ENCODE measurements at regions not wholly inside any gene's neighbourhood (a gene's known extent, or its start where the extent isn't known, plus 50 kb on each side); places are given as distances from the start of the nearest gene placed in this dataset.

- TF ChIP-seq CTCF (conservative IDR thresholded peaks at IDR 0.05; ENCODE audit: low read depth in 2 of 2) (no peak), STAT1 (IDR thresholded peaks at IDR 0.05; ENCODE audit: unreplicated experiment) (no peak), JUNB (IDR thresholded peaks at IDR 0.05; ENCODE audit: unreplicated experiment) (no peak), REST (IDR thresholded peaks at IDR 0.05; ENCODE audit: unreplicated experiment) (no peak), EZH2 (IDR thresholded peaks at IDR 0.05; ENCODE audit: low read depth, unreplicated experiment) (no peak)
Measured at GRCh38 chr3:94524102-94524919, 461.4 kb downstream of the NSUN3 start (continued).

GRCh38 chr3:94525043-94525442, 462.2 kb downstream of the NSUN3 start:
- Histone ChIP-seq H3K79me2 (replicated peaks; ENCODE audit: insufficient read depth) (no peaks in the 10 kb centered on the region), H3K4me1 (ENCODE audit: insufficient read depth) (0 out of 2 replicates have a peak, but pooled peaks cover 5% of the 10 kb centered on the region), H3K4me2 (no peak overlapping the region), H4K20me1 (replicated peaks; ENCODE audit: insufficient read depth) (no peaks in the 10 kb centered on the region), H3K4me3 (no peak overlapping the region), H3K27me3 (ENCODE audit: insufficient read depth) (no peaks in the 10 kb centered on the region), H2AFZ (peak overlapping the region; percentile 19; the same call in 1 of the 2 replicates), H3F3A (replicated peaks; ENCODE audit: low read depth) (no peaks in the 10 kb centered on the region), H3K27ac (ENCODE audit: low read depth) (no peak overlapping the region), H3K36me3 (ENCODE audit: insufficient read depth) (no peaks in the 10 kb centered on the region), H3K9me2 (ENCODE audit: insufficient read depth) (no peaks in the 10 kb centered on the region)
- H3K4me3 Mint-ChIP-seq, result no peak overlapping the region
- no peak overlapping the region for H3K27ac Mint-ChIP-seq
- H3K36me3 Mint-ChIP-seq (ENCODE audit: low read depth), result no peaks in the 10 kb centered on the region
- peaks cover 1% of the 10 kb centered on the region for H3K27me3 Mint-ChIP-seq (ENCODE audit: insufficient read depth, low read depth, poor library complexity)
- H3K4me1 Mint-ChIP-seq, result peaks cover 17% of the 10 kb centered on the region
- TF ChIP-seq NANOG (IDR thresholded peaks at IDR 0.05; ENCODE audit: borderline replicate concordance) (no peak), CTCF (conservative IDR thresholded peaks at IDR 0.05; ENCODE audit: low read depth in 2 of 2) (peak; percentile 48 to 53)
- no peaks in the 10 kb centered on the region for H3K9me3 Mint-ChIP-seq
- ATAC-seq (peak; percentile 68), DNase-seq (ENCODE audit: low spot score) (peak; percentile 8)

All from GM23338 (cell line).